Esophagus muscularis mucosa (tissue), 2 donors: ENCODE measurements at regions not wholly inside any gene's neighbourhood (a gene's known extent, or its start where the extent isn't known, plus 50 kb on each side); places are given as distances from the start of the nearest gene placed in this dataset.

ENCODE experiments used
- POLR2A ChIP-seq: fragments of 450-650 bp; IDR thresholded peaks from one replicate; pipeline ENCODE4 v1.6.1; 2017; ENCODE audit warnings: antibody characterized with exemption, moderate library complexity, mild to moderate bottlenecking, low read depth
- POLR2AphosphoS5 ChIP-seq, 2 donors: sonication (generic); formaldehyde crosslinking; IDR thresholded peaks; one replicate each; pipeline ENCODE4 v1.6.1; 2017; ENCODE audit warnings: antibody characterized with exemption in 2 of 2

GRCh38 chr12:40474630-40475029, 217.6 kb upstream of the CNTN1 start:
- TF ChIP-seq POLR2A (no peak), POLR2AphosphoS5 (IDR thresholded peaks at IDR 0.05) (no peak)
